GM23338 (cell line): ENCODE measurements at regions not wholly inside any gene's neighbourhood (a gene's known extent, or its start where the extent isn't known, plus 50 kb on each side); places are given as distances from the start of the nearest gene placed in this dataset.

Experiments
- POLR2AphosphoS5 ChIP-seq: IDR thresholded peaks from 2 replicates; pipeline ENCODE4 v1.6.1; 2016; ENCODE audit warnings: antibody characterized with exemption, low read depth
- ZNF331 ChIP-seq: fragments of 250-450 bp; sonication (Bioruptor Pico); IDR thresholded peaks from 2 replicates; pipeline ENCODE4 v1.5.0; 2020; ENCODE audit warnings: low read depth, mild to moderate bottlenecking, moderate library complexity
- TF ChIP-seq, protein P1 (sequence below), 2 experiments: fragments of 200-600 bp in 1 of 2; sonication (generic) in 1 of 2; conservative IDR thresholded peaks; 2 replicates each; pipeline versions ENCODE4 v1.5.1 to v1.6.1; 2016 to 2017; ENCODE audit warnings: antibody characterized with exemption in 2 of 2, low read depth in 2 of 2, mild to moderate bottlenecking in 2 of 2, moderate library complexity in 1 of 2

DNA sequence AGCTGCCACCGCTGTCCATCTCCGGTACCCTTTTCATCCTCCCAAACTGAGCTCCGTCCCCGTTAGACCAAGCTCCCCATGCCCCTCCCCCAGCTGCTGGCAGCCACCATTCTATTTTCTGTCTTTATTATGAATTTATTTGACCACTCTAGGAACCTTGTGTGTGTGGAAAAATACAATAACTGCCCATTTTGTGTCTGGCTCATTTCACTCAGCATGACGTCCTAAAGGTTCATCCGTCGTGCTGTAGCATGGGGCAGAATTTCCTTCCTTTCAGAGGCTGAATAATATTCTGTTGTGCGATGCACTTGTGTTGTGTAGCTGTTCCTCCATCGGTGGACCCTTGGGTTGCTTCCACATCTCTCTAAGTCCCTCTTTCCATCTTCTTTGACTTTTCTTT, 263.1 kb downstream of the SEC14L1 start:
- TF ChIP-seq POLR2AphosphoS5 = no peak
- TF ChIP-seq, protein P1, sequence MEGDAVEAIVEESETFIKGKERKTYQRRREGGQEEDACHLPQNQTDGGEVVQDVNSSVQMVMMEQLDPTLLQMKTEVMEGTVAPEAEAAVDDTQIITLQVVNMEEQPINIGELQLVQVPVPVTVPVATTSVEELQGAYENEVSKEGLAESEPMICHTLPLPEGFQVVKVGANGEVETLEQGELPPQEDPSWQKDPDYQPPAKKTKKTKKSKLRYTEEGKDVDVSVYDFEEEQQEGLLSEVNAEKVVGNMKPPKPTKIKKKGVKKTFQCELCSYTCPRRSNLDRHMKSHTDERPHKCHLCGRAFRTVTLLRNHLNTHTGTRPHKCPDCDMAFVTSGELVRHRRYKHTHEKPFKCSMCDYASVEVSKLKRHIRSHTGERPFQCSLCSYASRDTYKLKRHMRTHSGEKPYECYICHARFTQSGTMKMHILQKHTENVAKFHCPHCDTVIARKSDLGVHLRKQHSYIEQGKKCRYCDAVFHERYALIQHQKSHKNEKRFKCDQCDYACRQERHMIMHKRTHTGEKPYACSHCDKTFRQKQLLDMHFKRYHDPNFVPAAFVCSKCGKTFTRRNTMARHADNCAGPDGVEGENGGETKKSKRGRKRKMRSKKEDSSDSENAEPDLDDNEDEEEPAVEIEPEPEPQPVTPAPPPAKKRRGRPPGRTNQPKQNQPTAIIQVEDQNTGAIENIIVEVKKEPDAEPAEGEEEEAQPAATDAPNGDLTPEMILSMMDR (conservative IDR thresholded peaks at IDR 0.05; ENCODE audit: low read depth in 2 of 2) = no peak
- no peak for TF ChIP-seq ZNF331 (CRISPR knock-in tag)
